HCT116 (cell line): ENCODE measurements at regions not wholly inside any gene's neighbourhood (a gene's known extent, or its start where the extent isn't known, plus 50 kb on each side); places are given as distances from the start of the nearest gene placed in this dataset.

Source experiments
- ATAC-seq: fragments of 200-7000 bp; cut with Tn5 transposase; 2 replicates; pipeline ENCODE4 v1.9.1; 2020; ENCODE audit warnings: mild to moderate bottlenecking, moderate library complexity
- BruUV-seq: library from RNA; stranded (reverse); fragments of 400-500 nt; replicated peaks from 2 replicates; lab custom pipeline; 2021; lab: Mats Ljungman, UMichigan
- CTCF ChIA-PET: fragments of 300-600 bp; sonication (Branson Sonifier 250); formaldehyde crosslinking; loops from one replicate; lab custom pipeline; 2021; ENCODE audit warnings: antibody characterized with exemption; lab: Charles Lee
- POLR2A ChIA-PET: fragments of 300-600, 350-600 bp; sonication (Branson Sonifier 250); formaldehyde crosslinking; loops from one replicate; lab custom pipeline; 2021; ENCODE audit warnings: antibody characterized with exemption; lab: Charles Lee
- RAD21 ChIA-PET, 2 experiments: fragments of 300-600 bp; sonication (Branson Sonifier 250); formaldehyde crosslinking; loops; one replicate each; lab custom pipeline; 2023; ENCODE audit warnings: low total read pairs in 2 of 2; ENCODE audit not compliant: uncharacterized antibody in 2 of 2, unreplicated experiment in 2 of 2, low non-redundant PET in 1 of 2; lab: Charles Lee
- DNase-seq: peaks from one replicate; pipeline ENCODE4 v3.0.0-alpha.2; 2010; ENCODE audit warnings: low read depth, low spot score
- H2AFZ ChIP-seq: fragments of 200-600 bp; shearing (Covaris generic), sonication (generic); 2 replicates; pipeline ENCODE4 v1.6.1; 2017; ENCODE audit warnings: low read depth, mixed run types, mixed read lengths, antibody characterized with exemption, low read length; ENCODE audit not compliant: poor library complexity, severe bottlenecking
- H3K27ac ChIP-seq: 2 replicates; pipeline ENCODE4 v1.5.1; 2012; ENCODE audit warnings: low read depth, low read length
- H3K27me3 ChIP-seq: fragments of 200-600 bp; sonication (generic); 2 replicates; pipeline ENCODE4 v1.6.1; 2016; ENCODE audit warnings: mixed run types, low read length, mixed read lengths; ENCODE audit not compliant: insufficient read depth
- H3K36me3 ChIP-seq, 2 experiments: fragments of 200-500 bp in 1 of 2; fragments of 200-600 bp in 1 of 2; sonication (Bioruptor generic) in 1 of 2; sonication (generic) in 1 of 2; 2 replicates each; pipeline versions ENCODE4 v1.5.1 to v1.6.1; 2014 to 2016; ENCODE audit warnings: low read length in 2 of 2, inconsistent platforms in 1 of 2, mixed read lengths in 1 of 2, mixed run types in 1 of 2; ENCODE audit not compliant: insufficient read depth in 2 of 2, control insufficient read depth in 1 of 2
- H3K4me1 ChIP-seq, 2 experiments: fragments of 200-600 bp in 1 of 2; sonication (generic) in 1 of 2; 2 replicates each; pipeline versions ENCODE4 v1.5.1 to v1.6.1; 2012 to 2017; ENCODE audit warnings: low read length in 2 of 2, inconsistent platforms in 1 of 2, mild to moderate bottlenecking in 1 of 2, mixed read lengths in 1 of 2, mixed run types in 1 of 2, moderate library complexity in 1 of 2; ENCODE audit not compliant: insufficient read depth in 2 of 2, control insufficient read depth in 1 of 2
- H3K4me2 ChIP-seq: fragments of 200-600 bp; sonication (generic); 2 replicates; pipeline ENCODE4 v1.6.1; 2017; ENCODE audit warnings: mixed run types, low read length, mixed read lengths
- H3K4me3 ChIP-seq, 2 experiments: fragments of 200-600 bp in 1 of 2; sonication (generic) in 1 of 2; replicated peaks in 1 of 2; 2 replicates each; pipeline ENCODE4 v1.5.1; 2011 to 2016; ENCODE audit warnings: low read length in 2 of 2, control low read depth in 1 of 2, low read depth in 1 of 2, mild to moderate bottlenecking in 1 of 2, mixed read lengths in 1 of 2, mixed run types in 1 of 2
- H3K79me2 ChIP-seq: fragments of 200-600 bp; sonication (generic); 2 replicates; pipeline ENCODE4 v1.6.1; 2017; ENCODE audit warnings: mild to moderate bottlenecking, mixed run types, low read length, moderate library complexity, mixed read lengths; ENCODE audit not compliant: insufficient read depth
- H3K9ac ChIP-seq: fragments of 200-600 bp; sonication (generic); 2 replicates; pipeline ENCODE4 v1.6.1; 2016; ENCODE audit warnings: low read length, mixed read lengths
- H3K9me2 ChIP-seq: fragments of 200-600 bp; sonication (generic), shearing (Covaris generic); 2 replicates; pipeline ENCODE4 v1.6.1; 2017; ENCODE audit warnings: mixed run types, mild to moderate bottlenecking, moderate library complexity; ENCODE audit not compliant: insufficient read depth
- H3K9me3 ChIP-seq, 2 experiments: fragments of 200-500 bp in 1 of 2; fragments of 200-600 bp in 1 of 2; sonication (Bioruptor generic) in 1 of 2; sonication (generic) in 1 of 2; 2 replicates each; pipeline ENCODE4 v1.6.1; 2014 to 2017; ENCODE audit warnings: low read length in 2 of 2, mixed read lengths in 2 of 2, inconsistent platforms in 1 of 2, low read depth in 1 of 2, mild to moderate bottlenecking in 1 of 2, mixed run types in 1 of 2, moderate library complexity in 1 of 2; ENCODE audit not compliant: control insufficient read depth in 1 of 2, insufficient read depth in 1 of 2
- H4K20me1 ChIP-seq: fragments of 200-600 bp; sonication (generic), shearing (Covaris generic); 2 replicates; pipeline ENCODE4 v1.6.1; 2017; ENCODE audit warnings: mixed run types, mild to moderate bottlenecking, moderate library complexity; ENCODE audit not compliant: insufficient read depth
- CBX3 ChIP-seq: IDR thresholded peaks from 2 replicates; pipeline ENCODE4 v1.6.1; 2012; ENCODE audit warnings: low read depth
- EGR1 ChIP-seq: IDR thresholded peaks from 2 replicates; pipeline ENCODE4 v1.6.1; 2012; ENCODE audit warnings: low read depth
- ELF1 ChIP-seq: IDR thresholded peaks from 2 replicates; pipeline ENCODE4 v1.6.1; 2012; ENCODE audit warnings: low read depth, borderline replicate concordance
- EZH2 ChIP-seq: fragments of 200-600 bp; sonication (generic); IDR thresholded peaks from 2 replicates; pipeline ENCODE4 v1.6.1; 2017; ENCODE audit warnings: antibody characterized with exemption, mixed run types
- JUND ChIP-seq: IDR thresholded peaks from 2 replicates; pipeline ENCODE4 v1.6.1; 2012
- MAX ChIP-seq: IDR thresholded peaks from 2 replicates; pipeline ENCODE4 v1.6.1; 2012
- TCF7L2 ChIP-seq: IDR thresholded peaks from 2 replicates; pipeline ENCODE4 v1.7.0; 2011; ENCODE audit warnings: borderline replicate concordance, inconsistent platforms; ENCODE audit not compliant: insufficient read depth, insufficient read length; ENCODE audit errors: extremely low read depth
- ZBTB33 ChIP-seq: IDR thresholded peaks from 2 replicates; pipeline ENCODE4 v1.6.1; 2011; ENCODE audit warnings: mild to moderate bottlenecking, low read length, moderate library complexity; ENCODE audit not compliant: insufficient replicate concordance; ENCODE audit errors: extremely low read depth
- ZFX ChIP-seq: fragments of 450-650 bp; IDR thresholded peaks from 2 replicates; pipeline ENCODE4 v1.6.1; 2017
- intact Hi-C: fragments of 100-400 bp; cut with micrococcal nuclease; formaldehyde crosslinking; loops from 2 replicates; pipeline ENCODE4 v1.10.0; 2022

GRCh38 chrX:5640071-5640470 lies 588.6 kb downstream of the NLGN4X start:
- no peak overlapping the region for H2AFZ ChIP-seq
- H3K79me2 ChIP-seq: no peaks in the 10 kb centered on the region
- no peak overlapping the region for H3K4me2 ChIP-seq
- ChIA-PET CTCF (no interaction called here), POLR2A (no interaction called here), RAD21 (no interaction called here)
- H3K9me3 ChIP-seq: no peaks in the 10 kb centered on the region
- intact Hi-C loops: no loop called here
- no peak for DNase-seq
- H3K4me3 ChIP-seq: no peak overlapping the region
- H3K36me3 ChIP-seq: no peaks in the 10 kb centered on the region
- BruUV-seq: no TSS peak
- H3K9me2 ChIP-seq: no peaks in the 10 kb centered on the region
- no peak overlapping the region for H3K9ac ChIP-seq
- no peak overlapping the region for H3K27ac ChIP-seq
- no peaks in the 10 kb centered on the region for H3K27me3 ChIP-seq
- H4K20me1 ChIP-seq: no peaks in the 10 kb centered on the region
- no peaks in the 10 kb centered on the region for H3K4me1 ChIP-seq
- no peak for ATAC-seq
- TF ChIP-seq ZBTB33 (no peak), ELF1 (no peak), EZH2 (no peak), TCF7L2 (no peak), CBX3 (no peak), JUND (no peak), EGR1 (no peak), ZFX (no peak), MAX (no peak)
- TF ChIP-seq, all 23 proteins: peak for 0

- RAD21 ChIA-PET: no interaction called here
- POLR2A ChIA-PET: no interaction called here
- TF ChIP-seq CBX3: no peak
- no peaks in the 10 kb centered on the region for H3K9me2 ChIP-seq
- no peak overlapping the region for H3K27ac ChIP-seq
- no peak overlapping the region for H3K4me2 ChIP-seq
- H3K36me3 ChIP-seq: no peaks in the 10 kb centered on the region
- H2AFZ ChIP-seq: no peak overlapping the region
- H3K9ac ChIP-seq: no peak overlapping the region
- no peak for ATAC-seq
- no peak overlapping the region for H3K4me3 ChIP-seq
- no peaks in the 10 kb centered on the region for H4K20me1 ChIP-seq
- no peaks in the 10 kb centered on the region for H3K79me2 ChIP-seq
- no peak for DNase-seq
- H3K27me3 ChIP-seq: no peaks in the 10 kb centered on the region
- intact Hi-C loops: no loop called here
- H3K9me3 ChIP-seq: no peaks in the 10 kb centered on the region
- CTCF ChIA-PET: no interaction called here
- BruUV-seq: no TSS peak
- no peaks in the 10 kb centered on the region for H3K4me1 ChIP-seq
Observed at GRCh38 chrX:5638572-5638971, 590.1 kb downstream of the NLGN4X start.
